GM21367 (cell line): ENCODE measurements at regions not wholly inside any gene's neighbourhood (a gene's known extent, or its start where the extent isn't known, plus 50 kb on each side); places are given as distances from the start of the nearest gene placed in this dataset.

Experiments
- ATAC-seq: cut with Tn5 transposase; IDR thresholded peaks from one replicate; pipeline ENCODE4 v1.9.1; 2021; ENCODE audit not compliant: unreplicated experiment

DNA sequence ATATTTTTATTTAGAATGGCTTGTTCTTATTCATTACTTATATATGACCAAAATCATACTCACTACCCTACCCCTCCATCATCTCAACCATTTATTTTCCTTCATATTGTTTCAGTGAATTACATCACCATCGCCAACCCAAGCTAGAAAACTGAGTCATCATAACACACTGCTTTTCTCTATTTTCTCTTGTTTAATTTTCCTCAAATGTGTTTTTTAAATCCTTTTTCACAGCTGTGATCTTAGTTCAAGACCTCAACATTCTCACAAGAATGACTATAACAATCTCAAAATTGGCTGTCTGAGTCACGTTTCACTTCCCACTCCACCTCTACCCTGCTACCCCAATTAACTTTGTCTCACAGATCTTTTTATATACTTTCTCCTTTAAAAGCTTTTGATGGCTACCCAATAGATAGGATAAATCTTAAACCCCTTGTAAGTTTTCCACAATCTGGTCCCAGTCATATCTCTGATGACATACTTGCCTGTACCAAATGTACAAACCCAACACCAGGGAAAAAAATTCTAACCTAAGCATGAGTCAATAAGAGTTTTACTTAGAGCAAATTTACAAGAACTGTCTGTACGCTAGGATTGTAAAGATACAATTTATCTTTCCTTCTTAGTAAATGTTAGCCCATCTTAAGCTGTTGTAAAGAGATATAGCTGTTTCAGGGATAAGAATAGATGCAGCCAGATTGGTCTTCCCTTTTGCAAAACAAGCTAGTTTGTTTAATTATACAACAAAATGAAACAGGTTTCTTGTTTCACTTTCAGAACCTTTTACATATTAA lies 635.1 kb upstream of the SLC39A10 start:
- ATAC-seq: peak; percentile 77

- no peak for ATAC-seq
Observed at GRCh38 chr2:195018462-195018861, 638.6 kb upstream of the SLC39A10 start.

DNA sequence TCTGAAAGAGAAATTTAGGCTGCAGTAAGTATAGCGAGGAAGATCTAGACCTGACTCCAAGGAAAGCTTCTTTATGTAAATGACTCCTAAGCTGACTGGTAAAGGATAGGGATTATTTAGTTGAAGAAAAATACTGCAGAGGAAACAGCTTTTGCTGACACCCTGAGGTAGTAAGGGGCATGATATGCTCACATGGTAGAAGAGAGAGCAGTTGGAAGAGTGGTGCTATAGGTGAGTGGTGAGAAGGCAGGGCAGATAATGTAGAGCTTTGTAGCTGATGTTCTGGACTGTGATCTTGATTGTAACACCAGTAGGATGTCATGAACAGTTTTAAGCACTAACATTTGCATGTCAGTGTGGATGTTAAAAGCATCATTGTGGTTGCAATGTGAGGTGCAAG lies 639.1 kb upstream of the SLC39A10 start:
- no peak for ATAC-seq

DNA sequence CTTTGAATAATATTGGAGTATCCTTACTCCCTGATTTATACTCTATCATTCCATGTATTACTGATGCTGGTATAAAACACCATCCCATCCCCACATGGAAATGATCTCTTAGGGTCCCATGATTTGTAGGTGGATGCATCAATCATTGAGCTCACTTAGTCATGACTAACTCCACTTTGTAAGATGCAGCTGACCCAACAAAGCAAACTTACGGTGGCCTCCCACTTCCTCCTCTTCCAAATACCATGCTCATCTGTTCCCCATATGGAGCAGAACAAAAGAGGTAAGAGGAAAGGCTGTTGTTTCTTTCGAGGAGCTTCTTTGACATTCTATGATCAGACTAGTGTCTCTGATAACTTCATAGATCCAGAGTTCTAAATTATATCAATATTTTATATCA lies 640.2 kb upstream of the SLC39A10 start:
- no peak for ATAC-seq

- no peak for ATAC-seq
Observed at GRCh38 chr2:195009202-195009601, 647.8 kb upstream of the SLC39A10 start.

GRCh38 chr2:195006856-195007255 lies 650.2 kb upstream of the SLC39A10 start:
- no peak for ATAC-seq

- no peak for ATAC-seq
Observed at GRCh38 chr2:195003881-195004471, 653.0 kb upstream of the SLC39A10 start.

GRCh38 chr2:195001924-195002323 lies 655.1 kb upstream of the SLC39A10 start:
- no peak for ATAC-seq

GRCh38 chr2:194999771-195000170 lies 657.3 kb upstream of the SLC39A10 start:
- no peak for ATAC-seq

DNA sequence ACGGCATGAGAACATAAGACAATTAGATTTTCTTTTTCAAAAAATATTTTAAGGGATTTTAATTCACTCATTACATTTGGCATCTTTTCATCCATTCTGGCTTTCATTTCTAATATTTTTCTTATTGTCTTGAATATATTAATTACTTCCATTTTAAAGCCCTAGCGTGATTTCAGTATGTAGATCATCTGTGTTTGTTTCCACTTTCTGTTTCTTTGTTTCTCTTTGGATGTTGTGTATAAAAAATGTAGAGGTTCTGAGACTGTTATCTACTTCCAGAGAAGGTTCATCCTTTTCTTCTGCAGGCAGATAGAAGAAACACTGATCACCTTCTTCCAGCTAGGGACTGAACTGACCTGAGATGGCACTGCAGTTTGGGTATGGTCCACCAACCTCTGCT lies 664.4 kb upstream of the SLC39A10 start:
- no peak for ATAC-seq

DNA sequence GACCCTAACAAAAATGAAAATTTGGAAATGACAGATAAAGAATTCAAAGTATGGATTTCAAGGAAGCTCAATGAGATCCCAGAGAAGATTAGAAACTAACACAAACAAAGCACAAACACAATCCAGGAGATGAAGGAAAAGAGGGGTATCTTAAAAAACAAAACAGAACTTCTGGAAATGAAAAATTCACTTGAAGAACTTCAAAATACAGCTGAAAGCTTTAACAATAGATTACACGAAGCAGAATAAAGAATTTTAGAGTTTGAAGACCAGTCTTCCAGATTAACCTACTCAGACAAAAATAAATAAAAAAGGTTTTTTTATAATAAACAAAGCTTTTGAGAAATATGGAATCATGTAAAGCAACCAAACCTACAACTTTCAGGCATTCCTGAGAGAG lies 671.8 kb upstream of the SLC39A10 start:
- ATAC-seq: no peak

DNA sequence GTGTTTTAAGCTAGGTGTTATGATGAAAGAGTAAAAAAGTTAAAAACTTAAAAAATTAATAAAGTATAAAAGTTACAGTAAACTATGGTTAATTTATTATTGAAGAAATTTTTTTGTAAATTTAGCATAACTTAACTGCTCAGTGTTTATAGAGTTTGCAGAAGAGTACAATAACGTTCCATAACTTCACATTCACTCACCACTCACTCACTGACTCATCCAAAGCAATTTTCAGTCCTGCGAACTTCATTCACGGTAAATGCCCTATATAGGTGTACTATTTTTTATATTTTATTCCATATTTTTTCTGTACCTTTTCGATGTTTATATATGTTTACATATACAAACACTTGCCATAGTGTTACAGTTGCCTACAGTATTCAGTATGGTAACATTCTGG lies 694.8 kb upstream of the SLC39A10 start:
- ATAC-seq: no peak

GRCh38 chr2:194954218-194954617 lies 702.8 kb upstream of the SLC39A10 start:
- no peak for ATAC-seq

DNA sequence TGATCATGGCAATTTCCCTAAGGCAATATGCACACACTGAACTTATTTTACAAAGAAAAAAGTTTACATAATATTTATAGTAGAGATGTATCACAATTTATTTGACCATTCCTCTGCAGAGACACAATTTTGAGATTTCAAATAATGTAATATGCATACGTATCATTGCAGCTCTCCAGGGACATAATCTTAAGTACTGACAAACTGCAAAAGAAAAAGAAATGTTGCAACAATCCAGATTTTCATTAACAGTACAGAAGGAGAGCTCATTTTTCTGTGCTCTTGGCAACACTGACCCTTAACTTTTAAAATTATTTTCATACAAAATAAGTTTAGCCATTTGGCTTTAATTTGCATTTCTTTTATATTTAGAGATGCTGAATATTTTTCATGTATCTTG lies 710.2 kb upstream of the SLC39A10 start:
- no peak for ATAC-seq

DNA sequence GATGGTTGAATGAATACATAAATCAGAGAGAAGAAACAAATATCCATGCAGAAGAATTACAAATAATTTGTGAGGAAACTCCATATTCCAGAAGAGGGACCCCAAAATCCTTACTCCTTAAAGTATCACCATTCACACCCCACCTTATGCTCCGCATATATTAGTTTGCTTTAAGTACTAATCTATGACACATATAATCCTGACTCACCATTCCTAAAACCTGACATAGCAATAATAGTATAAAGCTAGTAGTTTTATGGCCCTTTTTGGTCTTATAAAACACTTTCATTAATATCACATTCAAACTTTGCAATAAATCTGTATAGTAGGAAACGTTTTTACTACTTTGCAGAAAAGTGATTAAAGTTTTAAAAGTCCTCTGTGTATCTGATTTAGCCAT lies 719.0 kb upstream of the SLC39A10 start:
- no peak for ATAC-seq

DNA sequence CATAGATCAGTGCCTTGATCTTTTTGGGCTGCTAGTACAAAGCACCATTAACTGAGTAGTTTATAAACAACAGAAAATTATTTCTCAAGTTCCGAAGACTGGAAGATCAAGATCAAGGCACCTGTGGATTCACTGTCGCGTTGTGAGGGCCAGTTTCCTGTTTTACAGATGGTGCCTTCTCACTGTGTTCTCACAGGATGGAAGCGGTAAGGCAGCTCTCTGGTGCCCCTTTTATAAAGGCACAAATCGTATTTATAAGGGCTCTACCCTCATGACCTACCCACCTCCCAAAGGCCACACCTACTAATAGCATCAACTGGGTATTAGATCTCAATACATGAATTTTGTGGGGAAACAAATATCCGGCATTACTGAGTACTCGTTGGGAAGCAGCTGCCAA lies 729.5 kb upstream of the SLC39A10 start:
- no peak for ATAC-seq

DNA sequence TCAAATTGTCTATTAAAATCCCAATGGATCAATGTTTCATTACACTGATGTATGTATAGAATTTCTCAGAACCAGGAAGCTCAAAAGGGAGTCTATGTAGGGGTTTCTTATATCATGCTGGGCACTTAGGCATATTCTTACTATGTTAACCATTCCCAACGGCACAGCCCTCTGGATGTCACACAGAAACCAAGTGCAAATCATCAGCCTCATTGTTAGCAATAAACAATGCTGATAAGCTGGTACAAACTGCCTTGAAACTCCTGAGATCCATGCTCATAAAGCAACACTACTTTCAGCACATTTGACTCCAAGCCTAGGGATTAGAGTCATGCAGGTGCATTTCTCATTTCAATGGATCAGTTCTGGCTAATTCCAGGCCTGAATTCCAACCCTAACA lies 730.2 kb upstream of the SLC39A10 start:
- no peak for ATAC-seq

DNA sequence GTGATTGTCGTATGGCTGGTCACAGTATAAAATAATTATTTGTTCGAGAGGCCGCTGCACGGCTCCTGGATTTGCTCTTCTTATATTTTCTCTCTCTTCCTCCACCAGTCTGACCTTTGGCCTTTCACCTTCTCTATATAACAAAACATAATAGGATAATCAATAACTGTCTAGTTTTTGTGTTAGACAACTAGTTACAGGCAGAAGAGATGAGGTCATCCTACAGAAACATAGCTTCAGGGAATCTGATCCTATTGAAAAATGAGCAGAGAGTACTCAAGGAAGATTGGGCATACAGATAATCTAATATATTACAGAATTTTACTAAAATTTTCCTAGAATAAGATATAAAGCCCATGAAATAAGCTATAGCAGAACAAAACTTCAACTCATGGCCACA lies 731.3 kb upstream of the SLC39A10 start:
- no peak for ATAC-seq

GRCh38 chr2:194917519-194917918 lies 739.5 kb upstream of the SLC39A10 start:
- ATAC-seq: no peak

- ATAC-seq: no peak
Observed at GRCh38 chr2:194915485-194915884, 741.5 kb upstream of the SLC39A10 start.

DNA sequence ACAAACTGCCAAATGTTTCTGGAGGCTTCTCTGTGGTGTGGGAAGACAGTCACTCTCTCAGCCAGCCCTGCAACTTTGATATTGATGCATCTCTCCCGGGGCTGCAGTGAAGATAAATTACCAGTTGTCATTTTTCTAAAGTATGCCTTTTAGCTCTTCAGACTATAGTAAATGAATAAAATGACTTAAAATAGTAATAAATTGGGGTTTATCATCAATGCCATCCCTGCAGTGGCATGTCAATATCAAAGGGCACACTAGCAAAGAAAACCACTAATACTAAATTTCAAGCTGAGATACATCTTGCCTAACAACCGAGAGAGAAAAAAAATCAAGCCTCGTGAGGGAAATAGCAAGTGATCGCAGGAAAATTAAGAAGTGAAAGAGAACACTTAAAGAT lies 749.5 kb upstream of the SLC39A10 start:
- no peak for ATAC-seq

- ATAC-seq: no peak
Observed at GRCh38 chr2:194896871-194897270, 760.2 kb upstream of the SLC39A10 start.

- no peak for ATAC-seq
Observed at GRCh38 chr2:194883711-194884110, 773.3 kb upstream of the SLC39A10 start.
